NCI-H1048 (cell line): ENCODE measurements at regions not wholly inside any gene's neighbourhood (a gene's known extent, or its start where the extent isn't known, plus 50 kb on each side); places are given as distances from the start of the nearest gene placed in this dataset.

Source experiments
- DNase-seq: peaks from one replicate; lab custom pipeline; 2025; lab: John Stamatoyannopoulos, UW

- no peak for DNase-seq
Measured at GRCh38 chr13:29926098-29926476, 75.7 kb upstream of the UBL3 start.

DNA sequence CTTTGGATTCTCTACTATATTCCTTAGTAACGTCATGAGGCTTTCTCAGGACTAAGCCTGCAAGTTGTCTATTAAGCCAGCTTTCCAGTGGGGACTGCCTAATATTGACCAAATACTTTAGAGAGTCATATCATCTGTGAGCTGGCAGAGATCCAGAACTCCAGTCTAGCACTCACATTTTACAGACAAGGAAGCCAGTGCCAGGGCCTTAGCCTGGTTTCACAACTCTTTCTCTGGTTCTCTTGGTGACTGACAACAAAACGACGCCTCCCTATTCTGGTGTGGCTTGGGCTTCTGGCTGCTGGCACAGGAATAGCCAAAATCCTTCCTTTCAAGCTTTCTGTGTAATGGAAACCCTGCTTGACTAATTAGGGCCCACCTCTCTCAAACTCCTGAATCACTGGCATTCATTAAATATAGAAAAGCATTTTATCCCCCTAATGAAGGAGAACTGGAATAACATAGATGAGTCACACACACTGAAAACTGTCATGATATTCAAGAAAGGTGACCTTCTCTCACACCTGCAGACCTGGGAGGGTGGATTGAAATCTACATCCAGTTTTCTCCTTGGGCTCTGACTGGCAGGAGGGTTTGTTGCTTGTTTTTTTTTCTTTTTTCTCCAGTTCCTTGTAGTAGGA, 75.2 kb upstream of the UBL3 start:
- no peak for DNase-seq

DNA sequence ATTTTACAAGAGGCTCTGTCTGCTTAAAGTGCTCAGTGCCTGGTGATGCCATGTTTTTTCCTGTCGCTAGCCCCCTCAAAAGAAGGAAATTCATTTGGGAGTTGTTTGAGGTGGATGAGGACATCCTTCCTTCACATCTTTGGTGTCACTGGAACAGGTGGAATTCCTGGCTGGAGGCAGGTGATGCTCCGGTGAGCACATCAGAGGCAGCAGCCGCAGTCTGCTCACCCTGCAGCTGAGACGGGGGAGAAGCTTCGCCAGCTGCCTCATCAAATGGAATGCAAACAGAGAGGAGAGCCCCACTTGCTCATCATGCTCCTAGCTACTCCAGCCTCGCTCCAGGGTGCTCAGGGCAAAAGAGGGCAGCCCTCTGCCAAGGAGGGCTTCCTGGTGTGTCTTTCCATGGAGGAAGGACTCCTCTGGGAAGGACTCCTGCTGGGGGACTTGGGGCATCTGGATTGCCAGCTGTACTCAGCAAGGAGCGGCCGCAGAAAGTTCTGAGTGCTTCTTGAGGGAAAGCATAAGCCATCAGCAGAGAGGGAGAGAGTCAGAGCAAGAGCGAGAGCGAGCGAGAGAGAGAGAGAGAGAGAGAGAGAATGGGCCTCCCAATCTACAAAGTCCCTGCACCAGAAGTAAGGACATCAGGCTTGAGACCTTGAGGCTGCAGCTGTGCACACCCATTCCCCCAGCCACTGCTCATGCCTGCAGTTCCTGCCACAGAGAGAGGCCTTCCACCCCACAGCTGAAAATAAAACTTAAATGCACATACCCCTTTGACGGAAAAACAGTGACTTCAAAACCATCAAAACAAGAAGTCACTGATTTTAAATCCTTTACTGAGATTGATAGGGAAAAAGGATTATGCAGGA, 74.3 kb upstream of the UBL3 start:
- no peak for DNase-seq

- DNase-seq = no peak
Measured at GRCh38 chr13:29923554-29924481, 73.4 kb upstream of the UBL3 start.

- DNase-seq = no peak
Measured at GRCh38 chr13:29922896-29923295, 72.5 kb upstream of the UBL3 start.

GRCh38 chr13:29922281-29922821, 71.9 kb upstream of the UBL3 start:
- no peak for DNase-seq

DNA sequence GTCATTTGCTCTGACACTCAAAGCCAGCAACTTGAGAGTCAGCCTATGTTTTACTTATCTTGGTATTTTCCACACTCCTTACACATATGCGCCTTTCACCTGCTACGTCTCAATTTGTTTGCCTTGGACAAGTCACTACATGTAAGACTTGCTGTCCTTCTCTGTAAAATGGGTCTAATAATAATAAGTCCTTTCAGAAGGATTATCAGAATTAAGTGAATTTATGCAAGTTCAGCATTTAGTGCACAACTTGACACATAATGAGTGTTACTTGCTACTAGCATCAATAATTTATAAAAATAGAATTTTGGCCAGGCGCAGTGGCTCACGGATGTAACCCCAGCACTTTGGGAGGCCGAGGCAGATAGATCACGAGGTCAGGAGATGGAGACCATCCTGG, 71.1 kb upstream of the UBL3 start:
- DNase-seq = no peak

DNA sequence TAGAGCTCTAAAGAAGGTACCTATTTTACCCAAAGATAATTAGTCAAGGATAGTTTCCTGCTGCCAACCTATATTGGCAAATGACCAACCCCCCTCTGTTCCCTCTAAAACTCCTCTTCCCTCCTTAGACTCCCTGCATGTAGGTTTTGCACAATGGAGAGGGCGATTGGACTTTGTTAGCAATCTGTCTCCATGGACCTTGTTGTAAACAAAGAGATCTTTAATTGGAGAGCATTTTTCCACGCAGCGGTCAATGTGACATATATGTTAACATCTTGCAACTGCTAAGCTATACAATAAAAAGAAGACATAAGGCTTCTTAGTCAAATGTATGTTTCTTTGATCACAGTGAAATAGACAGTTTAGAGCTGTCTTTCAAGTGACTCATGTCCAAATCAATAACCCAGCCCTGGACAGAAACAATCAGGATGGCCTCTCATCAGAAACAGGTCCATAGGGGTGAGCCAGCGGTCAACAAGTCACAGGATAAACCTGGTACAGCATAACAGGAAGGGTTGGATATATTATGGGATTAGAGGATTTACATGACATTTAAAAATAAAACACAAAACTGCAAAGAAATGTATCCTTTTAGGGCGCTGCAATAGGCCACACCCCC, 69.7 kb upstream of the UBL3 start:
- no peak for DNase-seq

GRCh38 chr13:29918845-29919244, 68.4 kb upstream of the UBL3 start:
- no peak for DNase-seq

GRCh38 chr13:29917650-29918049, 67.2 kb upstream of the UBL3 start:
- DNase-seq = no peak

- DNase-seq = no peak
Measured at GRCh38 chr13:29914581-29914980, 64.2 kb upstream of the UBL3 start.

GRCh38 chr13:29911781-29912418, 61.5 kb upstream of the UBL3 start:
- no peak for DNase-seq

DNA sequence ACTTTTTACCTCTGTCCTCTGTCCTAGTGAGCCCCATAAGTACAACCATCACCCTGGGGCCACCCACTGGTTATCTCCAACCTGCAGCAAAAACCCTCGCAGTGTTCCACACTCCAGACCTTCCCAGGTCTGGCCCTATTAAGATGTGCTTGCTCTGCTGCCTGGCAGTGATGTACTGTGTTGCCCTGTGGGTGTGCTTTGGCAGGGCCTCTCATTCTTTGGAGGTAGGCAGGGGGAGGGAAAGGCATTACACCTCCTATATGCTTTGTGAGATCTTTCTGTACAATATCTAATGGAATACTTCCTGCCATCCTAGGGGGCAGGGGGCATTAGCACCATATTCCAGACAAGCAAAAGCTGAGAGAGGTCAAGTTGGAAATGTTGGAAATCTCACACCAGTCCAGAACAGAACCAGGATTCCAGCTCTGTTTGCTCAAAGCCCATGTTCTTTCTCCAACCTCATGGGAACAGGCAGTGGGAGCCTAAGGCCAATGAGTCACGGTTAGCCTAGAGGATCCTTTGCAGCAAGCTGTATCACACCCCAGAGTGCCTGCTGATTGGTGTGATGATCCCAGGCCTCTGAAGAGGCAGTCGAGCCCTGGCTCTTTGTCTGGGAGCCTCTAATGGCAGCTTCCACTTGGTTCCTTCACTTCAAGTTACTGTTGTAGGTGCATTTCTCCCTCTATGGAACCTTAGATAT, 59.7 kb upstream of the UBL3 start:
- DNase-seq = no peak

DNA sequence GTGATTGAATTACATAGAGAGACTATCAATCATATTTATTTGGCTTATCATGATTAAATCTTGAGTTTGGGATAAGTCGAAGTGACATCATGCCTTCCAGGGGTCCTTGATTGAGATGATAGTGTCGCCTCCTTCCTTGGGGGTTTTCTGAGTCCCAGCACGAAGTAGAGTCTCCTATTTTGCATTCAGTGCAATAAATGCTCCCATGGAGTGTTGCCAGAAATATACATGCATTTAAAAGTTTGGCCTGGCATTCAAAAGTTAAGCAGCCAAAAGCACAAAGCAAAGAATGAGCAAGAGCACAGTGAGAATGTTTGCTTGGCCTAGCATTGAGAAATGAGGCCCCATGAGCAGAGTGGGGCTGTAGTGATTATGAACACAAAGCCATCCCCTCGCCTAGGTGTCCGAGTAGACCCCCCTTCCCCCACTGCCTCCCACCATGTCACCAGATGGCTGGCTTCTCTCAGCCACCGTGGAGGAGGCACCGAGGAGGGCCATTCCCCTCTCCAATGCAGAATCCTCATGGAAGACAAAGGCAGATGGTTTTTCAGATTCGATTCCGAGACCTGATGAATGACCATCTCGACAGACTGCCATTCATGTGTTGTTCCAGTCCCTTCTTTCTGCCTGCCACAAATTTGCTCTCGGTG, 58.8 kb upstream of the UBL3 start:
- DNase-seq = no peak

DNA sequence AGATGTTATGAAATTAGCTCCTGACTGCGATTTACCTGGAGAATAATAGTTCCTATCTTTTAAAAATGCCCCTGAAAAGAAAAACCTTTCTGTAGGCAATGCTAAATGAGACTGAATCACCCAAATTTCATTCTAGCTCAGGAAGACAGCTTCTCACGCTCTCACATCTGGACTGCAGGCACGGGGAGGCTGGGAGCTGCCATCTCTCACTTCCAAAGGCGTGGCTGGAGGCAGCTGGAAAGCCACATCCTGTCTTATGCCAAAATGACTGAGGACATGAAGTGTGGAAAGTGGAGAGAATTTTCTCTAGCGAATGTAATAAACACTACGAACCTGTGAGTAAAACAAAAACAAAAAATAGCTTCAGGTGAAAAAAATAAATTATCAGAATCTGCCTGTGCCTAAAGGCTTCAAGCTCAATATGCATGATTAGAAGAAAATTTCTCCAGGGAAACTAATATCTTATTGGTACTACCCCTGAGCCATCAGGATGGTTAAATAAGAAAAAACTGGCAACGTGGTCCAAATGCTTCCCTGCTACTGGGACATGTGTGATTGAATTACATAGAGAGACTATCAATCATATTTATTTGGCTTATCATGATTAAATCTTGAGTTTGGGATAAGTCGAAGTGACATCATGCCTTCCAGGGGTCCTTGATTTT, 58.1 kb upstream of the UBL3 start:
- no peak for DNase-seq

DNA sequence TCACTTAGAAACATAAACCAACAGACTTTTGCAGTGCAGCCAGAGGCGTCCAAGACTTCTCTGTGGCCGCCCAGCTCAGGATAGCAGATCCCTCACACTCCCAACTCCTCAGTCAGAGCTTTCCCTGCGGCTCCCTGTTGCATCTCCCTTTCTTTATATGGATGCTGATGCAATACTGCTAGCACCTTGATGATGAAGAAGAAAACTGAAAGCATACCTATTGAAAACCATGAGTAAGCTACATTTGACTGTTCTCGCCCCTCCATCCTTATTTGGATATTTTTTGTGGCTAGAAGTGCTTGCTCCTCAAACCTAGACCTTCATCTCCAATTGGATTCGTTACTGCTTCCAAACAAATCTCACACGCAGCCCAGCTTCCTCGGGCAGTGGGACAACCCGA, 57.3 kb upstream of the UBL3 start:
- no peak for DNase-seq

DNA sequence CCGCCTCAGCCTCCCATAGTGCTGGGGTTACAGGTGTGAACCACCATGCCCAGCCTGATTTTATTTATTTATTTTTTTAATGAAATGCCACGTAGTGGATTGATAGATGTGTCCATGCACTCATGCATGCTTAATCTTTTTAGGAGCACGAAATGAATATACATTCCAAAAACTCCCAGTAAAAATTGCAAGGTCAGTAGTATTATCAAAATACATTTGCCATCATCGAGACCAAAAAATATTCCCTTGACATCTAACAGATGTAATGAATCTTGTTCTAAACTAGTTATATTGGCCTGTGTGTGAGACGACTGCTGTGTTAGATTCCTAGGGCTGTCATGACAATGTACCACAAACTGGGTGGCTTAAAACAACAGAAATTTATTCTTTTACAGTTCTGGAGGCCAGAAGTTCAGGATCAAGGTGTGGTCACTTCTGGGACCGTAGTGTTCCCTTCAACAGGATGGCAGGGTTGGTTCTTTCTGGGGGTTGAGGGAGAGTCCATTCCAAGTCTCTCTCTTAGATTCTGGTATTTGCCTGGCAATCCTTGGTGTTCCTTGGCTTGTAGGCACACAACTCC, 56.1 kb upstream of the UBL3 start:
- no peak for DNase-seq

- DNase-seq = no peak
Measured at GRCh38 chr13:29905845-29906244, 55.4 kb upstream of the UBL3 start.

DNA sequence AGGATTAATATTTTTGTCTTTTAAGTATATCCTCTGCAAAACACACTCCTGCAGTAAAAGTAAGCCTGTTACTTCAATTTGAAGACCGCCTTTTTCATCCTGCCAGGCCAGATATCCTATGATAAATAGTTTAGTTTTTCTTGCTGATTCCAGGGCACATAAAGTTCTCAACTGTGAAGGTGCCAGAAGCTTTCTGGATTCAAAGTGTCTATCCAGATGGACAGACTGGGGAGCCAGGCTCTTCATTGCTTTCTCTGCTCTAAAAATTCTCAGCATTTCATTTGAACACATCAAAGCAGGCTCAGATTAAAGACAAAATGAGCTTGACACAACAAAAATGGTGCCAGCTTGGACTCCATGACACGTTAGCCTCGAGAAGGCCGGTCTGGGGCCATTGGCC, 53.6 kb upstream of the UBL3 start:
- no peak for DNase-seq
